ENCODE measurements at regions not wholly inside any gene's neighbourhood (a gene's known extent, or its start where the extent isn't known, plus 50 kb on each side); places are given as distances from the start of the nearest gene placed in this dataset.

DNA sequence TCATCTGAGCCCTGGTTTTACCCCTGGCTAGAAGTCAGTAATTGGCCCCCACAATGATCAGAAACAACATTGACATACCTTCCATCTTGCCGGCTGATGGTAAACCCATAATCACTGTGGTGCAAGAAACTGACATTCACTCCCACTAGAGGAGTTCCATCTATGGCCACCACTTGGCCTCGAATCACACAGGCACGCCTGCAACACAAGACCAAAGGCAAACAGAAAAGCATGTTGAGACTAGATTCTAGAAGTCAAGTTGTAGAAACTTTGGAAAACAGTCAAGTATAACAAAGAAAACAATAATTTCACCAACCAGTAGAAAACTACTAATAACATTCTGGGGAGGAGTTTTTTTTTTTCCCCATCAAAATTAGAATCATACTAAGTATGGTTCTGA, 183.4 kb downstream of the SH2D1A start:
- DNase-seq = no peak

DNA sequence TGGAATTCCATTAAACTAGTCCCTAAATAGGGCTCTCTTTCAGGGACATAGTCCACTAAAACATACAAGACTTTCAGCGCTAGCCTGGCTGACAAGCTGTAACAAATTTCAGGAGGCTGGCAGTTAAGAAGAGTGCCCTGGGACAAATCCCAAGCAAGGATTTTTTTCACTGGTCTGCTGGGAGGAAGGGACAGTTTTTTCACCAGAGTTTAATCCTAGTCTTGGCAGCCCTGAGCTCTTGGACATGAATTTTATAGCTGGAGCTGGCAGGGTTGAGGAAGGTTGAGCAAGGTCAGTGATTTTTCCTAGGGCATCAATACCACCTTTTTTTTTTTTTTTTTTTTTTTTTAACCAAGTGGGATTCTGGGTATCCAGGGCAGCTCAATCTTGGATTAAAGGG, 184.4 kb downstream of the SH2D1A start:
- no peak for DNase-seq

DNA sequence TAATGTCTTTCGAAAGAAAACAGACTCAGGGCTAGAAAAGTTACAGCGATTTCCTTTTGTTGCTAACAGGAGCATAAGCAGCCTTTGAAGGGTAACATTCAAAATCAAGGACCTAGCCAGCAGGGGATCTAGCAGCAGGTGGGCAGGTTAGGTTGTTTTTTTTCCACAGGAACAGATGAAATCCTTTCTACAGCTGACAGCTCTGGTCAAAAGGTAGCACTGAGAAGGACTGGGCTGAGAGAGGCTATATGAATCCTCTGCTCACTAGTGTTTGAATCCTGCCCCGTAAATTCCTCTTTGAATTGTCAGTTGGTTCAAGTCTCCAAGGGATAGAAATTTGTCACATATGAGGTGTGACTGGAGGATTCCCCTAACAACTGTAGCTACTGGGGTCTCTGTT, 188.2 kb downstream of the SH2D1A start:
- no peak for DNase-seq

DNA sequence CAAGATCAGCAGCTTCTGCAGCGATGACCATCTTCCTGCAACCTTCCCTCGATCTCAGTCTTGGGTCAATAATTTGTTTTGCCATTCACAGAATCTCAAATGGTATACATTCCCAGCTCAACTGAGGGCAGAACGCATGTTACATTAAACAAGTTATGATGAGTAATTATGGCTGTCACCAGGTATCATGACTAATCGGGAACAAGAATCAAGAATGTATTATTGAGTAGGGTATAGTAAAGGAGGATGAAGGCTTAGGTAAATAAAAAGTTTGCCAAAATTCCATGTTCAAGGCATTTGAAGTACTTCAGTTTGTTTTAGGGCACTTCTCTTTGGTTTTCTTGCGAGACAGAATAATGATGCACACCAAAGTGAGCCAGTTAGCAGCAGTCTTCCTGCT, 194.1 kb downstream of the SH2D1A start:
- no peak for DNase-seq

DNA sequence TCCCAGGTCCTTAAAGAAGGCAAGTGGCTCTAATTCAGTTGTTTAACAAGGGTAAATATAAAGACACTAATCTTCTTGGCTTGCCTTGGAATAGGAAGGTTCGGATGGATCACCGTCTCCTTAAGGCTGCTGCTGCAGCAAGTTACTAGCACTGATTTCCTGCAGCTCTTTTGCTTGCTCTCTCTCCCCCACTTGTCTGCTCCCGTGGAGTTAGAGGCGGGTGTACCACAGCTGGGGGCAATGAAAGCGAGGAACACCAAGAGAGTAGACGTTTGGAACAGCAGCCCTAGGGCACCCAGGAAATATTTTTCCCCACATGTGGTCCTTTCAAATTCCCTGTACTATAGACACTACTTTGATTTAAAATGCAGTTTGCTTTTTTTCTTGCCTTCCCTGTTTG, 202.2 kb downstream of the SH2D1A start:
- no peak for DNase-seq

DNA sequence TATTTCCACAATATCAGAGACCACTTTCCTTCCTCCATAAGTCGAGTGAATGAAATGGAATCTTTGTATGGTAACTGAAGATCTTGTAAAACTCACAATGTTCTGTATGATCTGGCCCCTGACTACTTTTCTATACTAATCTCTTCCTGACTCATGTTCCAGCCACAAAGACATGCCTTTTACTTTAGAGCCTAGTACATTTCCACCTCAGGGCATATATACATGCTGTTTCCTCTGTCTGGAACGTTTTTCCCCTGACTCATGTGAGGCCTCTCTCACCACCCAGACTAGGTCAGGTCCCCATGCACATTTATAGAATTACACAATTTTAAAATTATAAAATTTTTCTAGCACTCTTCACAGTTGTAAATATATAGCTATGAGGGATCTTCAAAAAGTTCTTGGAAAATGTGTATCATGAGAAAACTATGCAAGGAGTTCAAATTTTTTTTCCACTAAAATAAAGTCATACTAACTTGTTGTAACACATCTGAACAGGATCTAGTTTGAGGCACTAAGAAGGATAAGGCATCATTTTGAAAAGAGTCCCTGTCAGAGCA, 208.8 kb downstream of the SH2D1A start:
- no peak for DNase-seq

DNA sequence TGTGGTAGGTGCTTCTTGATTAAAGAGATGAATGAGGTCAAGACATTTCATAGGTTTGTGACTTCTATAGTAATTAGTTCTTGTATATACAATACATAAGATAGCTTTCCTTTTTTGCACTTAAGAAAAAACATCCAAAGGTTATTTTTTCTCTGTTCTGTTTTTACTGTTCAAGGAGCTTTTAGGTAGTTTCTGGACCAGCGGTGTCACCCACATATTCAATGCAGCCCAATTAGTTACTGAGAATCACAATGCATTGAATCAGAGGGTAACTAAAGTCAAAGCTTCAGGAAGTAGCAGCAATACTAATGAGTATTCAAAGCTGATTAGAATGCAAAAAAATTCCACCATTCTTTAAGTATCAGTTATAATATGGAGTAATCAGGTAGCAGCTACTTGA, 211.6 kb downstream of the SH2D1A start:
- no peak for DNase-seq

DNA sequence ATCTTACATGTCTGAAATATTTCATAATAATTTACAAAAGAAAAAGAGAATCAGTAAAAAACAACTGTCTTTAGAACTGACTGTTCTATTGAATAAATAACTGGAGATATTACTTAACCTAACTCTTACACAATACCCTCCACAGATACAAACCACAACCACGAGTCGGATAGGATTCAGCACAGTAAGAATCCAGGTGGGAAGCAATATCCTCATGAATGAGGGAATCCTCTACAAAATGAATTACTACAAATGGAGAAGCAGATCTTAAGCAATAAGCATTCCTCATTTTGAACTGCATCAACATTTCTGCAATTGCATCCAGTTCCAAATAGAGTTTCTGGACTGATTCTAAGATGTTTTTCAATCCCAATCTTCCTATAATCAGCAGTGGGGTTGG, 227.1 kb downstream of the SH2D1A start:
- DNase-seq = no peak

DNA sequence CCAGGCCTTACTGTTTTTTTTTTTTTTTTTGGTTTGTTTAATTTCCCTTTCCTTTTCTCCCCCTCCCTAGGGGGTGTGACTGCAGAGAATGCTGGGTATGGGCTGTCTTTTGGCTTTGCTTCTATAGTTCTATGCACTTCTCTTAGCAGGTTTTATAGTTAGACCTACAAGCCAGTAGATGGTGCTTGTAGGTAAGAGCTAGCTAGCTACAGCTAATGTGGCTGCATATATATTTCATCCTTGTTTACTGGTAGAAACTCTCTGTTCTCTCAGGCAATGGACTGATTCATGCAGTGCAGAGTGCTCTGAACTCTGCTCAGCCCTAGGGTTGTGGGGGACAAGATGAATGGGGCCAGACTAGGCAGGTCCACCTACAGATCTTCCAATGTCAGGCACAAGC, 246.4 kb downstream of the SH2D1A start:
- no peak for DNase-seq

DNA sequence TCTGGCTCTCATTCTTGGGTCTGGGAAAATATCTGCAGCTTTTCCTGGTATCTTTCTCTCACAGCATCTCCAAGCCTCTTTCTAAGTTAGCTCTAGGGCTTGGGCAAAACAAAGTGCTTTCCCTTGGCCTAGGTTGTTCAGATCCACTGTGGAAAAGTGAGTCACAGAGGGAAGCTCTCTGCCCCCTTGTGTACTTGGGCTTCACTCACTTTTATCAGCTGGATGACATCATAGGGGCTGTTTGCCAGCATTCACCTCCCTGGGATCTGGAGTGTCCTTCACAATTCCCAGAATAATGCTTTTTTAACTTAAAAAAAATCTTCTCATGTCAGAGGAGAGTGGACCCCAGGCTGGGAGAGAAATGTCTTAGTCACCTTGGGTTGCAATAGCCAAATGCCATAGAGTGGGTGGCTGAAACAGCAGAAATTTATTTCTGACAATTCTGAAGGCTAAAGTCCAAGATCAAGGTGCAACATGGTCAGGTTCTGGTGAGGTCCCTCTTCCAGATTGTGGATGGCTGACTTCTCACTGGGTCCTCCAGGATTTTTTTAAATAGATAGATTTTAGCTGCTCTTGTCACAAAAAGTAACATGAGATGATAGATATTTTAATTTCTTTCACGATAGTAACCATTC, 247.8 kb downstream of the SH2D1A start:
- DNase-seq = no peak

DNA sequence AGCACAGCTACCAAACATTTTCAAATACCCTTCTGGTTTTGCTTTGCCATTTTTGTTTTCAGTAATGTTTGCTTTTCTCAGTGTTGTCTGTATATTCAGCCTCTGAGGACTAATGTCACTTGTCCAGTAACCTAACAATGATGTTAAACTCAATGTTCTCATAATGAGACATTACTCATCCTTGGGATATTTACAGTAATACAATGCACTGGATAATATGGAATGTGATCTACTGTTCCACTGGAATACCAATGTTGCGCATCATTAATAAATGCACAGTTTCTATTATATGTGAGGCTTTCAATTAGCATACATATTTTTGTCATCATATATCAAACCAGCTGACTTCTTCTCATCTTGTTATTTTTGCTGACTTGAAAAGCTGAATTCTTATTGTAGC, 259.1 kb downstream of the SH2D1A start:
- DNase-seq = no peak

DNA sequence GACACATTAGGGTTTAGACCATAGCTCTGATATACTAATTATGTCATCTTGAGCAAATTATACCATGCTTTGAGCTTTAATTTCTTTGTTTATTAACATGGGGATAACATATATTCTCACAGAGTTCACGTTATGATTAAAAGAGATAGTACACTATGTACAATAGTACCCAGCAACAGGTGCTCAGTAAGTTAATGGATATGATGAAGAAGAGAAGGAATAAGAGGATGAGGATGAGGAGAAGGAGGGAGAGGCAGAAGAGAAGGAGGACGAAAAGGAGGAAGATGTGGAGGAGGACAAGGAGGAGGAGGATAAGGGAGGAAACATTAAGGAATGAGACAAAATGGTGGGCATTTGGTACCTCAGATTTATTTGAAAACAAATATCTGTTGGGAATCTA, 260.4 kb downstream of the SH2D1A start:
- DNase-seq = no peak

DNA sequence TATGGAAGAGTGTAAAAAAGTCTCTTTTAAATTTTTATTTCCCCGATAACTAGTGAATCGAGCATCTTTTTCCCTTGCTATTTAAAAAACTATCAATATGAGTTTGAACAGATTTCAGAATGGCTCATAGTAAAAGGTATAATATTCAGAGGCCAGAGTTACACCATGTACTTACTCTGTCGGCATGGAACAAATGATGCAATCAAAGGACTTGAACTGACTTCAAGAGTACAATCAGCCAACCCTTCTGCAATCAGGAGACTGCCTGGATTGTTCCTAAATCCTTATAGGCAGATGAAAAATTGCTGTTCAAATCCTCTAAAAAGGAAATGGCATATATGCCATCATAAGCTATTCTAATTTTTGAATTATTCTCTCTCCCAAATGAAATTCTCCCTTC, 273.3 kb downstream of the SH2D1A start:
- no peak for DNase-seq

DNA sequence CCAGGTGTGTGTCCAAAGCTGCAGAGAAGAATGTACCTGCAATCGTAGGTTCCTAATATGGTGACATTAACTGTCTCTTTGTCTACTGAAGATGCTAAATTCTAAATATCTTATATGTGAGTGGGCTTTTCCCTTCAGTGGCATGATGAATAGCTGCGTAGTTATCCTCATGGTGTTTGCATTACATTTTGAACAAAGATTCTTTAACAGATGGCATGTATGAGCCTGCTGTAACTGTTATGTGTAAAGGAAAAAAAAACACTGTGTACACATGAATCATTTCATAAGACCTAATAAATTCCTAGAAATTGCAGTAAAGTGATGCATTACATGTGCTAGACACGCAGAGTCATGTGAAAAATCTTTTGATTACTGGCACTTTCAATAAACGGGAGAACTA, 288.0 kb downstream of the SH2D1A start:
- DNase-seq = no peak

DNA sequence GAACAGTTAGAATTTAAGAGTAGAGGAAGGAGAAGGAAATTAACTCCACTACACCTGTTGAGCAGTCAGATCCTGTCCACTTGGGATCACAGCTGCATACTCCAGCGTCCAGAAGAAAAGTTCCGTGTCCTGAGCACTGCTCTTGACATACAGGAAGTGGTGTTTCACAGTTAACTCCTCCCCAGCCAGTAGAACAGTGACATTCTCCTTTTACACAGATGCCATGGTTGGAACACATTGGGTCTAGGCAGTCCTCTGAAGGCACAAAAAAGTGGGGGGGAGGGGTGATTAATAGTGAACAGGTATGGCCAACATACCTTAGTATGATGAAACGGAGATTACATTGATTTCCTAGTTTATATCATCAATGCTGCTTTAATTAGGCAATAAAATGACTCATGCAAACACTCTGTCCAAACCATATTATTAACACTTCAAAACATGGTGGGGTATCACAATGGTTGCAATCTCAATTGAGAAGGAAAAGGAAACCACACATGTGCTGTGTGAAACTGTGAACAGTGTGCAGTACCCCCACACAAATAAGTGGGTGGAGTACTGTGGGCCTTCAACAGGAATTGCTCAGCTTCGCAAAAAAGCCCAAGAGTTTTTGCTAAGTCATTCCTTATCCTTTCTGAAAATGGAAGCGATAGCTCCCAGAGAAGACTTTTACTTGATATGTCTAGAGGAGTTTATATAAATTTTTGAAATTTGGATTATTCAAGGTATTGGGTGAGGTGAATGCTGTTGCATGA, 295.6 kb downstream of the SH2D1A start:
- DNase-seq = peak; percentile 1 to 5

DNA sequence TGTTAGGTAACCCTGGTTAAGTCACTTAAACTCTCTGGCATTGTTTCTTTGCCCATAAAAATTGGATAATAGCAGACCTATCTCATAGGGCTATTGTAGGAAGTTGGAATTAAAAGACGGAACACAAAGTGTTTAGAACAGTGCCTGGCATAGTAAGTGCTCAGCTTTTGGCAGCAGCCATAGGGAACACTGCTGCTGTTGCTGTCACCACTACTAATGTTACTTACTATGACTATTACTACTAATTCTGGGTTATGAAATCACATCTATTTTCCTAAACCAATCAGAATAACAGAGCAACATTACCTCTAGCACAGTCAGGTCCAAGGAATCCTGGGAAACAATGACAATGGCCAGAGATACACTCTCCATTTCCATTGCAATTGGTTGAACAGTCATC, 300.0 kb downstream of the SH2D1A start:
- DNase-seq = no peak

DNA sequence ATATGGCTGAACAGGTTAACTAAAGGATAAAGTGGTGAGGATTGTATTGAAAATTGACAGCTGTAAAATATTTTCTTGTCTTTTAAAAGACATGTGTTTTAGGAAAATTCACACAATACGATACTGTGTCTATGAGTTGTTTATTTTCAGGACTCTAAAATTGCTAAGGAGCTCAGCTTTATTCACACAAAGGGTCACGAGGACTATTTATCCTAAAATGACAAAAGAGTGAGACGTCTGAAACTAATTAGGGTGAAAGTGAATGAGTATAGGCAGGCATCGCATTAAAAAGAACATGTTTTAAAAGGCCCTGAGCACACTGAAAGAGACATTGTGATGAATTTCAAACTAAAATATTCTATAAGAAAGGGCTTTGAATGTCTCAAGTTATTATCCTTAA, 304.7 kb downstream of the SH2D1A start:
- no peak for DNase-seq

DNA sequence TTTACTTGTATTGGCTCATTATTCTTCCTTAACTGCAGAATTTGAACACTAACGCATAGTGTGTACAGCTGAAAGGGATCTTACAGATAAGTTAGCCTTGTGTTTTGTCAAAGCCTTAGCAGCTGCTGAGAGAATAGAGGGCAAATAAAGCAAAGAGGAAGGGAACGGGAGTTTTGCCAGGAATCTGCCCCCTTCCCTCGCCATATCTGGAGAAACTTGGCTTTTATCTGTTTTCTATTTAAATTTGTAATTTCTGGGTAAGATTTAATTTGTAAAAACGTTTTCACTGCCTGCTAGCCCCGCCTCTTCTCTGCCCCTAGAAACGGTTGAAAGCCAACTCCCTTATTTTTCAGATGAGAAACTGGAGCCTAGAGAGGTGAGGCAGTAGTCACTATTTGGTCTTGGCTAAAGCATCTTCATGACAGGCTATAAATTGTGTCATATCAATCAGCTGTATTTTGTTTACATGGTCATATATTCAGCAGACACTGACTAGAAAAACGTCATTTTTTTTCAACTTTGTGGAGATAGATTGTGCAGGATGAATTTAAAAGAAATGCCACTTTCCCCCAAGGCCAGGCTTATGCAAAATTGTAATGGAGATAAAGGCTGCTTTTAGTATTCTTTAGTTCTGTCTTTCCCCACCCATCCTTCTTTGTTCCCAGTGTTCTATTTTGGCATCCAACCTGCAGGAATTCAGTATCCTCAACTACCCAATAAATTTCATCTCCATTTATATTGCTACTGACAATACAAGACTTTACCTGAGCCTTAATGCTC, 319.4 kb downstream of the SH2D1A start:
- DNase-seq = no peak

DNA sequence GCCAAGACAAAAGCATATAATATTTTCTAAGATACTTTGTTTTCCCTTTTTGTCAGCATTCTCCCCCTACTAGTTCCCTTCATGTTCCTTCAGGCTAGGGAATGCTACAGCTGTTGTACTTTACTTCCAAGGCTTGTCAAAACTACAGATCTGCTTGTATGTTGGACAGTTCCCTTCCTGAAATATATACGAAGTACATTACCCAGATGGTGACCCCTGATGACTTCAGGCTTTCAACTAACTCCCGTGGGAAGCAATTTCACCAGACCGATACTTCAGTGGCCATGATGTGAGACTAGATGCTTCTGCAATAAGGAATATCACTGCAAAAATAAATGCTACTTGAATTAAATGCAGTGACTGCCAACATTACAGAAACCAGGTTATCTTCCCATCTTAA, 332.8 kb downstream of the SH2D1A start:
- no peak for DNase-seq

DNA sequence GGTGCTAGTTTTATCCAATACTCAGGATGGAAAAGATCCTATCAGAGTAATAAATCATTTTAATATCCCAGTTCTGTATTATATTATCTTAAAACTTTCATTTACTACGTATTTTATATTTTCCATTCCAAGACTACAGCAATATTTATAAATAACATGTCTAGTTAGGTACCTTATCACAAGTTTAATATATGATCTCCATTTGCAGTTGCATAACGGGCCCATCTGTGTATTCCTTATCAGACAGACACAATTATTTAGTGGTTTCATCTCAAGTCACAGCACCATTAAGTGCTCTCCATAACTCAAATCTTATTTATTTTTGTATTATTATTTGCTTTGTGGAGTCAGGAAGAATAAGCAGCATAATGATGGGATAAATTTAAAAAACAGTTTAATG, 333.9 kb downstream of the SH2D1A start:
- no peak for DNase-seq

DNA sequence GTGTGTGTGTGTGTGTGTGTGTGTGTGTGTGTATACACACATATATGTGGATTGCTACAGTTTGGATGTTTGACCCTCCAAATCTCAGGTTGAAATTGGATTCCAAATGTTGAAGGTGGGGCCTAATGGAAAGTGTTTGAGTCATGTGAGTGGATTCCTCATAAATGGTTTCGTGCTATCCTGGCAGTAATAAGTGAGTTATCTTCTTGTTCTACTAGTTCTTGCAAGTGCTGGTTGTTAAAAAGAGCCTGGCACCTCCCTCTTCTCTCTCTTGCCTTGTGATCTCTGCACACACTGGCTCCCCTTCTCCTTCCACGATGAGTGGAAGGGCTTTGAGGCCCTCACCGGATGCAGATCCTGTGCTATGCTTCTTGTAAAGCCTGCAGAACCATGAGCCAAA, 344.1 kb downstream of the SH2D1A start:
- DNase-seq = no peak

DNA sequence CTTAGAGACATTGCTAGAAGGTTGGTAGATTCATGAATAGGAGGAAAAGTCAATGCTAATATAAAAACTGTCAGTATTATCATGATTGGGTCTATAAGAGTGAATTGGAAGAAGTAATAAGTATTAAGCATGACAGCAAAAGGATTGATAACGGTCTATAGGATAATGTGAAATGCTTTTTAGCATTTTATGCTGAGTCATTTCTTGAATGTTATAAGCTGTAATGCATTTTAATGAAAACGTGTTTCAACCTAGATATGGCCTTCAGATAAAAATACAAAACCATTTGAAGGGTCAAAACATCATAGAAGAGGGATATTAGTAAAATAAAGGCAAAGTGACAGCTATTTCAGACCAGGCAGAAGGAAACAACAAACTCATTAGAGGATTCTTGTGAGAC, 353.5 kb downstream of the SH2D1A start:
- no peak for DNase-seq

DNA sequence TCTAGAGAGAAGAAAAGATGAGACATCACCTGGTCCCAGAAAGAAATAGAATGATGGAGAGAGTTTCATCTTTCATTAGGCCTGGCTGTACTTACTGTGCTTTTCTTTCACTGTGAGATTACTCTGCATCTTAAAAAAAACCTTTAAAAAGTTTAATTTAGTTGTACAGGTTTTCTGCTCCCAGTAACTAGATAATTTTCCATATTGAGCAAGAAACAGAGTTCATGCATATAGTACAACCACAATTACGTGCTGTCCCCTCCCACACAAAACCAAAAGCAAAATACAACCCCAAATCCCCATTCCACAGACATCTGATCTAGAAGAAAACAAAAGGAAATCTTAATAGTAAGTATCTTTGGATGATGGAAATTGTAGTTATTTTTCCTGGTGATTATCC, 371.2 kb downstream of the SH2D1A start:
- DNase-seq = no peak

DNA sequence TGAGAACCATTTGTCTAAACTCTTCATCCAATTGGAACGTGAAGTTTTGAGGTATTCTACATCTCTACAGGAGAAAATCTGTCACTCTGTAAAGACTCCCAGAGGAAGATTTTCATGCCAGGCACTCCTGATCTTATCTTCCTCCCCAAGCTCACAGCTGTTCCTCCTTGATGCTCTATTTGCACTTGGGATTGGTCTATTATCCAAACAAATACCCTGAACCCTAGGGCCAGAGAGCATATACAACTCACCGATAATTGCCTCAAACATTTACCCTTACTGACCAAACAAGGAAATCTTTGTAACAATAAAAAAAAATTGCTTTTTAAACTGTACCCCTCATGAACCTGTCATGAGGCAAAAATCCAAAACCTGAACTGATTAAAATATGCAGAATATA, 372.7 kb downstream of the SH2D1A start:
- DNase-seq = no peak
